ENCODE measurements at regions not wholly inside any gene's neighbourhood (a gene's known extent, or its start where the extent isn't known, plus 50 kb on each side); places are given as distances from the start of the nearest gene placed in this dataset.
A peak's percentile ranks its signal among the peaks of the same experiment; 100 is the strongest.

DNA sequence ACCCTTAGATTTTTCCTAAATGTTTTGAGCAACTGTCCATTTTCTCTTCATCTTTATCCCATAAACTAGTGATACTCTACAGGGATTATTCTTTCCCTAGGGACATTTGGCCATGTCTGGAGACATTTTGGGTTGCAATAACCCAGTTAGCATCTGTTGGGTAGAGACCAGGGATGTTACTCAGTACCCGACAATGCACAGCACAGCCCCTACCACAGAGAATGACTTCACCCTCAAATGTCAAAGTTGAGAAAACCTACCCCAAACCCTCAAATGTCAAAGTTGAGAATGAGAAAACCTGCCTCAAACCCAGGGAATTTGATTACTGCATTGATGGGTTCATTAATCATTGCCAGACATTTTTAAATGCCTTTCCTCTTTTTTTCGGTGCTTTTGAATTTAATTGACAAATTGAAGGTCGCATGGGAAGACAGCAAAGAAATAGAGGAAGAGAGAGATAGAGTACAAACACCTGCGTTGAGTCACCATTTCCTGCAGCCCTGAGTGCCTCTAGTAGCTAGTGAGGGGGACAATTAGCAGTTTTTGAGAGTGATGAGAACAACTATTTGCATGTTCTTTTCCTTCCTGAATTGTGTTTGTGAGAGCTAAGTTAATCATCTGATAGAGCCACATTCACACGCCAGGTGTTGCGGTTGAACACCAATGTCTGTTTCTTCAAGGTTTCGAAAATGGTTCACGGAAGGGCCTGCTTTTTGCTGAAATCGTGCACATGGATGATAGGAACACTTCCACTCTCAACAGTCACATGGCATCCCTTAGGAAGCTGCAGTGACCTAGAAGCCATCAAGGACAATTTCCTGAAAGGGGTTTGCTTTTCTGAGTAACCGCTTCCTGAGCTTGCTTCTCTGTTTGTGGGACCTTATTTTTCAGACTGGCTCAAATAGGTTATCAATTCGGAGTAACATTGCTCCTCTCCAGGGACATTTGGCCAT is 203.9 kb upstream of the VCX3A start:
- TF ChIP-seq, protein P1, sequence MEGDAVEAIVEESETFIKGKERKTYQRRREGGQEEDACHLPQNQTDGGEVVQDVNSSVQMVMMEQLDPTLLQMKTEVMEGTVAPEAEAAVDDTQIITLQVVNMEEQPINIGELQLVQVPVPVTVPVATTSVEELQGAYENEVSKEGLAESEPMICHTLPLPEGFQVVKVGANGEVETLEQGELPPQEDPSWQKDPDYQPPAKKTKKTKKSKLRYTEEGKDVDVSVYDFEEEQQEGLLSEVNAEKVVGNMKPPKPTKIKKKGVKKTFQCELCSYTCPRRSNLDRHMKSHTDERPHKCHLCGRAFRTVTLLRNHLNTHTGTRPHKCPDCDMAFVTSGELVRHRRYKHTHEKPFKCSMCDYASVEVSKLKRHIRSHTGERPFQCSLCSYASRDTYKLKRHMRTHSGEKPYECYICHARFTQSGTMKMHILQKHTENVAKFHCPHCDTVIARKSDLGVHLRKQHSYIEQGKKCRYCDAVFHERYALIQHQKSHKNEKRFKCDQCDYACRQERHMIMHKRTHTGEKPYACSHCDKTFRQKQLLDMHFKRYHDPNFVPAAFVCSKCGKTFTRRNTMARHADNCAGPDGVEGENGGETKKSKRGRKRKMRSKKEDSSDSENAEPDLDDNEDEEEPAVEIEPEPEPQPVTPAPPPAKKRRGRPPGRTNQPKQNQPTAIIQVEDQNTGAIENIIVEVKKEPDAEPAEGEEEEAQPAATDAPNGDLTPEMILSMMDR (IDR thresholded peaks at IDR 0.05; ENCODE audit: low read depth, low read length, missing control alignments) = no peak
- no peak overlapping the region for H3K4me3 ChIP-seq (ENCODE audit: low read depth, low read length)
- peak; percentile 81 for DNase-seq (ENCODE audit: low read depth)

DNA sequence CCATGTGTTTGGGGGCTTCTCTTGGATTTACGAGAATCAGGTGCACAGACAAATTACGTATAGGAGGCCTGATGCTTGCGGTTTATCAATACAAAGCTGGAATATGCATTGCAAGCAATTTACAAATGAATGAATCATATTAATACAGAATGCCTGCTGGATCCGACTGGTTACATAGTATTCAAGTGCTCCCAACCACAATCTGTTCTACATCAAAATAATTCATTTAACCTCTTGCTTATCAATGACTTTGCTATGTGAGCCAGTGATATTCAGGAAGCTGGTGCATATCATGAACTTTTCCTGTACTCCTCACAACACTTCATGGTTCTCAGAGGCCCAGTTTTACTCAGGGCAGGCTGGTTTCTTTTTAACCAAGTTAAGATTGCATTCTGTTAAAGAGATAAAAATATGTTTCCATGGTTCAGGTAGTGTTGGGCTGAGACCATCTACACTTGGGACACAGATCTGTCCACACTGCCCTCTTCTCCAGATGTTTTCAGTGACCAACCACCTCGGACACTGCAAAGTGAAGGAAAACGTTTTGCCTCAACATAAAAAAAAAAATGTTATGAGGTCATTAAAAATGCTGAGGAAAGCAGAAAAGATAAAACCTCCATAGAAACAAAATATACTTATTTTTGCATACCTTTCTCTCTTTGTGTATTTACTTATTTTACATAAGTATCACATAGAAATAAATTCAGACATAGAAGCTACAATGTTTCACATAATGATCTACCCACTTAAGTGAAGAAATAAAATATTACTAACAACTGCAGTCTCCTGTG is 200.1 kb upstream of the VCX3A start:
- no peak for DNase-seq (ENCODE audit: low read depth)
- H3K4me3 ChIP-seq (ENCODE audit: low read depth, low read length) = no peak overlapping the region
- TF ChIP-seq, protein P1 (IDR thresholded peaks at IDR 0.05; ENCODE audit: low read depth, low read length, missing control alignments) = no peak

DNA sequence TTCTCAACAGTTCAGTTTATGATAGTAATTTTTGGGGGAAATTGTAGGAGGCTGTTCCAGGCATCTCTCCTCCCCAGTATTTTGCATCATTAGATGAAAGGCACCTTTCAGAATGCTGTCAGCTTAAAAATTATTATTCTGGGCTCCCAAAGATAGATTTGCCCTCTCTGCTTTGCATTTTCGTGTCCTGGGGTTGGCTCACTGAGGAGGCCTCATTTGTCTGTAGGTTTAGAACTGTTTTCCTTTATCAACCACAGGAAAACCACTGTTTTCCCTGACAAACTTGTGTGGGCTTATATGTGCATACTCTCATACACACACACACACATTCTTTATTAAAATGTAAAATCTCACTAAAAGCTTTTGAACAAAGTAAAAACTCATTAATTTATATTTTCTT is 197.2 kb upstream of the VCX3A start:
- TF ChIP-seq, protein P1 (IDR thresholded peaks at IDR 0.05; ENCODE audit: low read depth, low read length, missing control alignments) = no peak
- no peak for DNase-seq (ENCODE audit: low read depth)
- no peak overlapping the region for H3K4me3 ChIP-seq (ENCODE audit: low read depth, low read length)

GRCh38 chrX:6729626-6730025 is 194.7 kb upstream of the VCX3A start:
- H3K4me3 ChIP-seq (ENCODE audit: low read depth, low read length) = no peak overlapping the region
- TF ChIP-seq, protein P1 (IDR thresholded peaks at IDR 0.05; ENCODE audit: low read depth, low read length, missing control alignments) = no peak
- DNase-seq (ENCODE audit: low read depth) = no peak

DNA sequence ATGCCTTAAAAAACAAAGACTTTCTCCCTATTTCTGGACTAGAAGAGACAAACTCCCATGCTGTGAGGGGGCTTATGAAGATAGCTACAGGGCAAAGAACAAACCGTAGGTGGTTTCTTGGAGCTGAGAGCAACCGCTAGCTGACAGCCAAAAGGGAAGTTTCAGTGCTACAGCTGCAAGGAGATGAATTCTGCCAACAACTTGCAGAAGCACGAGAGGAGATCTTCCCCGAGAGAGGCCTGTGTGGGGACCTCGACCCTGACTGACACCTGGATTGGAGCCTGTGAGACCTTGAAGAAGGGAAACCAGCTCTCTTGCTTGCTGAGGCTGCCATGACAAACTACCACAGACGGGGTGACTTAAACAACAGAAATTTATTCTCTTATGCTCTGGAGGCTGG is 183.8 kb upstream of the VCX3A start:
- TF ChIP-seq, protein P1 (IDR thresholded peaks at IDR 0.05; ENCODE audit: low read depth, low read length, missing control alignments) = no peak
- DNase-seq (ENCODE audit: low read depth) = no peak
- no peak overlapping the region for H3K4me3 ChIP-seq (ENCODE audit: low read depth, low read length)

DNA sequence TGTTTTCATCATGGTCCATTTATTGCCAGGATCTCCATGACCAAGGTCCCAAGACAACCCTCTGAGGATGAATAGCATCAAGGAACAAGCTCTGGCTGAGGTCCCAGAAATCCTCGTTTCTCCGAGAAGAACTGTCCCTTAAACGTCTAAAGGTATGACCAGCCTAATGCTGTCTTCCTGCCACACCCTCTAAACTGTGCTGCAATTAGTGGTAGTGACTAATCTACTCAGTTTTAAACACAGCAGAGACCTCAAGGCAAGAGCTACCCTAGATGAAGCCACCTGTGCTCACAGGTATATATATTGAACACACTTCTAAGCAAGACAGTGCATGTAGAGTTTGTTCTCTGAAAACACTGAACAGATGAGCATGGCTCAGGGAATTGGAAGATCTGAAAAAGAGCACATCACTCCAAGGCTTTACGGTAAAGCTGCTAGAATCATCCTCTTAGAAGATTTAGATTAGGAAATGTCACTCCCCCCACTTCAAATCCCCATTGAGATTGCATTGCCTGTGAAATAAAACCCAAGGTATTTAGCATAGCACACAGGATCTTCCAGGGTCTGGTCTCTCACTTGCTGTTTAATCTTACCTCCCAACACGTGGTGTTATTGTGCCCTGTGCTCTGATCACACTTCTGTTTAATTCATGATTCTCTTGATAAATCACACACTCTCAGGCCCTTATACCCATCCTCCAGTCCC is 173.9 kb upstream of the VCX3A start:
- TF ChIP-seq, protein P1 (IDR thresholded peaks at IDR 0.05; ENCODE audit: low read depth, low read length, missing control alignments) = no peak
- DNase-seq (ENCODE audit: low read depth) = no peak

More for the DNA sequence above, 173.9 kb upstream of the VCX3A start:
- H3K4me3 ChIP-seq (ENCODE audit: low read depth, low read length) = no peak overlapping the region

Data from GM12864 (cell line).